Hypothalamus (tissue), 51 donors: ENCODE measurements at regions not wholly inside any gene's neighbourhood (a gene's known extent, or its start where the extent isn't known, plus 50 kb on each side); places are given as distances from the start of the nearest gene placed in this dataset.
"Not testable (repeated sequence)": the region's sequence is repeated elsewhere in the genome, so short reads cannot be mapped to it uniquely, and the experiment has no call there.

Experiments
- DNase-seq, 51 donors: peaks; one replicate each; lab custom pipeline; 2025; lab: John Stamatoyannopoulos, UW

GRCh38 chr15:44848859-44849258, 107.6 kb upstream of the TERB2 start:
- not testable (repeated sequence) for DNase-seq

GRCh38 chr15:44849701-44850403, 106.6 kb upstream of the TERB2 start:
- DNase-seq: not testable (repeated sequence)

GRCh38 chr15:44853304-44853950, 103.1 kb upstream of the TERB2 start:
- peak in 16 of 51 donors; percentile 1 to 54 (median 11) for DNase-seq

GRCh38 chr15:44854696-44855095, 101.8 kb upstream of the TERB2 start:
- not testable (repeated sequence) for DNase-seq

GRCh38 chr15:44856284-44856683, 100.2 kb upstream of the TERB2 start:
- not testable (repeated sequence) for DNase-seq

GRCh38 chr15:44857164-44857710, 99.2 kb upstream of the TERB2 start:
- not testable (repeated sequence) for DNase-seq

- DNase-seq: not testable (repeated sequence)
These were observed 97.4 kb upstream of the TERB2 start for GRCh38 chr15:44859088-44859487.

GRCh38 chr15:44860168-44860567, 96.3 kb upstream of the TERB2 start:
- DNase-seq: not testable (repeated sequence)

GRCh38 chr15:44861439-44861910, 95.0 kb upstream of the TERB2 start:
- no peak for DNase-seq

- DNase-seq: no peak
These were observed 94.6 kb upstream of the TERB2 start for GRCh38 chr15:44861917-44862316.

GRCh38 chr15:44862866-44863265, 93.6 kb upstream of the TERB2 start:
- DNase-seq: not testable (repeated sequence)

- not testable (repeated sequence) for DNase-seq
These were observed 88.4 kb upstream of the TERB2 start for GRCh38 chr15:44868100-44868499.

- DNase-seq: not testable (repeated sequence)
These were observed 86.4 kb upstream of the TERB2 start for GRCh38 chr15:44870125-44870524.

GRCh38 chr15:44873103-44873502, 83.4 kb upstream of the TERB2 start:
- no peak for DNase-seq

GRCh38 chr15:44879066-44879465, 77.4 kb upstream of the TERB2 start:
- DNase-seq: no peak

- no peak for DNase-seq
These were observed 74.0 kb upstream of the TERB2 start for GRCh38 chr15:44882499-44882968.

GRCh38 chr15:44883199-44883877, 73.1 kb upstream of the TERB2 start:
- peak in 1 of 51 donors; percentile 4 for DNase-seq

- not testable (repeated sequence) for DNase-seq
These were observed 57.4 kb upstream of the TERB2 start for GRCh38 chr15:44898890-44899651.

GRCh38 chr15:44899775-44900174, 56.7 kb upstream of the TERB2 start:
- DNase-seq: not testable (repeated sequence)

GRCh38 chr15:44900796-44901195, 55.7 kb upstream of the TERB2 start:
- not testable (repeated sequence) for DNase-seq
